H1 (cell line): ENCODE measurements at regions not wholly inside any gene's neighbourhood (a gene's known extent, or its start where the extent isn't known, plus 50 kb on each side); places are given as distances from the start of the nearest gene placed in this dataset.

Source experiments
- CTCF ChIA-PET: fragments of 300-600 bp; sonication (Branson Sonifier 250); formaldehyde crosslinking; loops from one replicate; lab custom pipeline; 2021; ENCODE audit not compliant: partially characterized antibody; lab: Charles Lee
- POLR2A ChIA-PET: fragments of 300-600 bp; sonication (Branson Sonifier 250); formaldehyde crosslinking; loops from one replicate; lab custom pipeline; 2021; ENCODE audit warnings: inconsistent platforms; ENCODE audit not compliant: partially characterized antibody; lab: Charles Lee
- DNase-seq, 2 experiments: peaks; one replicate each; pipeline versions ENCODE4 v3.0.0 to v3.0.0-alpha.2; 2010 to 2022; ENCODE audit warnings: low spot score in 2 of 2, low read depth in 1 of 2, mixed read lengths in 1 of 2
- FAIRE-seq: peaks from 2 replicates; lab custom pipeline; 2011; peaks lifted over from hg19 to GRCh38; lab: Jason Lieb, UNC
- H2AFZ ChIP-seq: 2 replicates; pipeline ENCODE4 v1.8.1; 2012; ENCODE audit warnings: low read length, inconsistent platforms
- H2AK5ac ChIP-seq: 2 replicates; pipeline ENCODE4 v1.6.1; 2013; ENCODE audit warnings: low read depth, low read length
- H2BK120ac ChIP-seq: replicated peaks from 2 replicates; pipeline ENCODE3; 2013; ENCODE audit warnings: low read depth, low read length, inconsistent platforms
- H2BK12ac ChIP-seq: 2 replicates; pipeline ENCODE4 v1.6.1; 2013; ENCODE audit warnings: low read depth, low read length
- H2BK15ac ChIP-seq: 2 replicates; pipeline ENCODE4 v1.6.1; 2013; ENCODE audit warnings: low read length
- H2BK20ac ChIP-seq: 2 replicates; pipeline ENCODE4 v1.6.1; 2013; ENCODE audit warnings: low read length
- H2BK5ac ChIP-seq: 2 replicates; pipeline ENCODE4 v1.6.1; 2013; ENCODE audit warnings: low read depth, low read length
- H3K14ac ChIP-seq: 2 replicates; pipeline ENCODE4 v1.6.1; 2013; ENCODE audit warnings: inconsistent platforms; ENCODE audit not compliant: insufficient read length
- H3K18ac ChIP-seq: 2 replicates; pipeline ENCODE4 v1.6.1; 2013; ENCODE audit warnings: low read length; ENCODE audit errors: extremely low read depth
- H3K23ac ChIP-seq: 2 replicates; pipeline ENCODE4 v1.6.1; 2013; ENCODE audit warnings: inconsistent platforms; ENCODE audit not compliant: insufficient read length
- H3K23me2 ChIP-seq: 2 replicates; pipeline ENCODE4 v1.6.1; 2013; ENCODE audit warnings: low read depth, low read length
- H3K27ac ChIP-seq: 2 replicates; pipeline ENCODE4 v1.6.1; 2011; ENCODE audit warnings: low read depth, low read length, inconsistent platforms
- H3K27me3 ChIP-seq, 4 experiments: replicated peaks in 1 of 4; 1 replicate in 1 of 4; 2 replicates in 3 of 4; pipeline versions ENCODE4 v1.6.1 to v1.8.1; 2011 to 2013; ENCODE audit warnings: low read length in 3 of 4, mild to moderate bottlenecking in 3 of 4, inconsistent platforms in 2 of 4, mixed read lengths in 2 of 4, moderate library complexity in 1 of 4; ENCODE audit not compliant: control insufficient read depth in 3 of 4, insufficient read depth in 3 of 4; ENCODE audit errors: extremely low read depth in 1 of 4
- H3K36me3 ChIP-seq, 4 experiments: 2 replicates each; pipeline versions ENCODE4 v1.6.1 to v1.8.1; 2011 to 2013; ENCODE audit warnings: mild to moderate bottlenecking in 4 of 4, low read length in 3 of 4, moderate library complexity in 2 of 4, control low read depth in 1 of 4, inconsistent platforms in 1 of 4; ENCODE audit not compliant: insufficient read depth in 4 of 4, control insufficient read depth in 2 of 4
- H3K4ac ChIP-seq: replicated peaks from 2 replicates; pipeline ENCODE3; 2013; ENCODE audit warnings: low read length, low read depth, mixed read lengths, inconsistent platforms; ENCODE audit not compliant: insufficient read length
- H3K4me1 ChIP-seq, 4 experiments: replicated peaks in 1 of 4; 1 replicate in 1 of 4; 2 replicates in 3 of 4; pipeline versions ENCODE4 v1.6.1 to v1.8.1; 2011 to 2013; ENCODE audit warnings: low read length in 3 of 4, inconsistent platforms in 2 of 4, mixed read lengths in 1 of 4; ENCODE audit not compliant: insufficient read depth in 4 of 4, control insufficient read depth in 3 of 4
- H3K4me2 ChIP-seq, 2 experiments: 2 replicates each; pipeline versions ENCODE4 v1.6.1 to v1.8.1; 2011 to 2013; ENCODE audit warnings: low read depth in 2 of 2, low read length in 2 of 2, control low read depth in 1 of 2, inconsistent platforms in 1 of 2, mild to moderate bottlenecking in 1 of 2; ENCODE audit not compliant: insufficient read depth in 1 of 2
- H3K4me3 ChIP-seq, 4 experiments: fragments of 200-600, 300-600 bp in 1 of 4; sonication (generic), shearing (Covaris generic), sonication (Bioruptor Twin) in 1 of 4; 2 replicates each; pipeline versions ENCODE4 v1.5.1 to v1.8.1; 2011 to 2016; ENCODE audit warnings: low read length in 4 of 4, low read depth in 3 of 4, control low read depth in 2 of 4, inconsistent platforms in 2 of 4, mild to moderate bottlenecking in 2 of 4, mixed read lengths in 1 of 4, moderate library complexity in 1 of 4; ENCODE audit not compliant: insufficient read depth in 2 of 4; ENCODE audit errors: extremely low read depth in 1 of 4
- H3K56ac ChIP-seq: replicated peaks from 2 replicates; pipeline ENCODE3; 2013; ENCODE audit warnings: low read depth, mild to moderate bottlenecking, mixed read lengths, low read length, inconsistent platforms; ENCODE audit not compliant: insufficient read length
- H3K79me1 ChIP-seq: 2 replicates; pipeline ENCODE4 v1.6.1; 2013; ENCODE audit warnings: low read depth, low read length, control low read depth
- H3K79me2 ChIP-seq, 2 experiments: 2 replicates each; pipeline versions ENCODE4 v1.6.1 to v1.8.1; 2012 to 2013; ENCODE audit warnings: low read length in 2 of 2, mild to moderate bottlenecking in 2 of 2, inconsistent platforms in 1 of 2; ENCODE audit not compliant: insufficient read depth in 2 of 2, control insufficient read depth in 1 of 2
- H3K9ac ChIP-seq, 4 experiments: replicated peaks in 1 of 4; 1 replicate in 1 of 4; 2 replicates in 3 of 4; pipeline versions ENCODE4 v1.6.1 to v1.8.1; 2011 to 2013; ENCODE audit warnings: low read depth in 3 of 4, low read length in 3 of 4, control low read depth in 2 of 4, mild to moderate bottlenecking in 2 of 4, moderate library complexity in 2 of 4, inconsistent platforms in 1 of 4; ENCODE audit errors: extremely low read depth in 1 of 4
- H3K9me3 ChIP-seq, 2 experiments: 2 replicates each; pipeline versions ENCODE4 v1.6.1 to v1.8.1; 2012 to 2013; ENCODE audit warnings: mild to moderate bottlenecking in 2 of 2, moderate library complexity in 2 of 2, control low read depth in 1 of 2, inconsistent platforms in 1 of 2, low read depth in 1 of 2, low read length in 1 of 2, mixed read lengths in 1 of 2; ENCODE audit not compliant: insufficient read depth in 2 of 2
- H4K20me1 ChIP-seq, 2 experiments: replicated peaks in 1 of 2; 2 replicates each; pipeline versions ENCODE3 to v1.8.1; 2011 to 2013; ENCODE audit warnings: inconsistent platforms in 2 of 2, low read length in 2 of 2, mild to moderate bottlenecking in 1 of 2; ENCODE audit not compliant: insufficient read depth in 2 of 2, control insufficient read depth in 1 of 2
- H4K5ac ChIP-seq: 2 replicates; pipeline ENCODE4 v1.6.1; 2013; ENCODE audit warnings: low read length, low read depth, mixed read lengths, inconsistent platforms; ENCODE audit not compliant: insufficient read length
- H4K8ac ChIP-seq: 2 replicates; pipeline ENCODE4 v1.8.0; 2013; ENCODE audit warnings: mild to moderate bottlenecking, moderate library complexity, low read length, inconsistent platforms; ENCODE audit not compliant: insufficient read depth; ENCODE audit errors: extremely low read depth
- H4K91ac ChIP-seq: replicated peaks from 2 replicates; pipeline ENCODE3; 2013; ENCODE audit warnings: low read length, mixed read lengths, inconsistent platforms; ENCODE audit not compliant: insufficient read length
- BACH1 ChIP-seq: IDR thresholded peaks from 2 replicates; pipeline ENCODE4 v1.6.1; 2012; ENCODE audit warnings: low read length, improper control_type of control experiment
- CBX5 ChIP-seq: fragments of 300-800, 300-1000 bp; sonication (generic); IDR thresholded peaks from 2 replicates; pipeline ENCODE4 v1.7.1; 2016; ENCODE audit warnings: antibody characterized with exemption, low read length, low read depth
- CBX8 ChIP-seq: fragments of 300-800, 300-1000 bp; sonication (generic); IDR thresholded peaks from 2 replicates; pipeline ENCODE4 v1.7.1; 2016; ENCODE audit warnings: low read depth, low read length, borderline replicate concordance
- CHD1 ChIP-seq: IDR thresholded peaks from 2 replicates; pipeline ENCODE4 v1.6.1; 2012; ENCODE audit warnings: low read depth, low read length, improper control_type of control experiment
- CHD2 ChIP-seq: IDR thresholded peaks from 2 replicates; pipeline ENCODE4 v1.6.1; 2012; ENCODE audit warnings: low read length, improper control_type of control experiment
- EGR1 ChIP-seq: IDR thresholded peaks from 2 replicates; pipeline ENCODE4 v1.6.1; 2011; ENCODE audit warnings: low read depth, low read length, borderline replicate concordance
- GTF2F1 ChIP-seq: IDR thresholded peaks from 2 replicates; pipeline ENCODE4 v1.6.1; 2012; ENCODE audit warnings: low read depth, low read length, improper control_type of control experiment, borderline replicate concordance
- KDM4A ChIP-seq: IDR thresholded peaks from one replicate; pipeline ENCODE4 v1.7.1; 2012; ENCODE audit warnings: low read depth, mild to moderate bottlenecking, moderate library complexity, low read length, inconsistent platforms; ENCODE audit not compliant: severe bottlenecking
- KDM5A ChIP-seq: fragments of 200-600 bp; IDR thresholded peaks from 2 replicates; pipeline ENCODE4 v1.7.1; 2012; ENCODE audit warnings: mild to moderate bottlenecking, low read length, inconsistent platforms, mixed read lengths
- POLR2A ChIP-seq, 2 experiments: IDR thresholded peaks; 1 replicate in 1 of 2; 2 replicates in 1 of 2; pipeline ENCODE4 v1.6.1; 2011; ENCODE audit warnings: low read depth in 2 of 2, low read length in 2 of 2, mild to moderate bottlenecking in 2 of 2; ENCODE audit errors: control extremely low read depth in 1 of 2
- RBBP5 ChIP-seq: IDR thresholded peaks from 2 replicates; pipeline ENCODE4 v1.7.1; 2012; ENCODE audit warnings: low read depth, mild to moderate bottlenecking, inconsistent platforms, low read length, moderate library complexity, borderline replicate concordance
- RXRA ChIP-seq: IDR thresholded peaks from 2 replicates; pipeline ENCODE4 v1.6.1; 2011; ENCODE audit warnings: low read depth, mild to moderate bottlenecking, low read length, moderate library complexity; ENCODE audit not compliant: insufficient read depth
- SIRT6 ChIP-seq: IDR thresholded peaks from one replicate; pipeline ENCODE4 v1.7.1; 2012; ENCODE audit warnings: low read length, inconsistent platforms
- SUZ12 ChIP-seq: fragments of 200-600 bp; sonication (generic); IDR thresholded peaks from 2 replicates; pipeline ENCODE4 v1.6.1; 2012; ENCODE audit warnings: mild to moderate bottlenecking, inconsistent platforms, low read length, moderate library complexity, mixed read lengths
- TEAD4 ChIP-seq: IDR thresholded peaks from 2 replicates; pipeline ENCODE4 v1.6.1; 2012; ENCODE audit warnings: low read depth, low read length, inconsistent platforms, mixed read lengths
- ZNF274 ChIP-seq: IDR thresholded peaks from 2 replicates; pipeline ENCODE4 v1.7.0; 2012; ENCODE audit warnings: low read length, borderline replicate concordance; ENCODE audit errors: extremely low read depth
- WGBS, 2 experiments: shearing (Covaris generic) in 1 of 2; methylation state at CpG; one replicate each; pipeline versions ENCODE4 v1.1.6 to v1.1.7; 2013 to 2015; ENCODE audit warnings: low lambda C conversion rate in 2 of 2, mixed read lengths in 2 of 2, inconsistent platforms in 1 of 2, low coverage in 1 of 2, missing lambda C conversion rate in 1 of 2; ENCODE audit not compliant: insufficient replicate concordance in 2 of 2, insufficient coverage in 1 of 2, insufficient read length in 1 of 2; ENCODE audit errors: extremely low coverage in 1 of 2, missing lambda C conversion rate in 1 of 2; 5-methylcytosine and 5-hydroxymethylcytosine counted together

DNA sequence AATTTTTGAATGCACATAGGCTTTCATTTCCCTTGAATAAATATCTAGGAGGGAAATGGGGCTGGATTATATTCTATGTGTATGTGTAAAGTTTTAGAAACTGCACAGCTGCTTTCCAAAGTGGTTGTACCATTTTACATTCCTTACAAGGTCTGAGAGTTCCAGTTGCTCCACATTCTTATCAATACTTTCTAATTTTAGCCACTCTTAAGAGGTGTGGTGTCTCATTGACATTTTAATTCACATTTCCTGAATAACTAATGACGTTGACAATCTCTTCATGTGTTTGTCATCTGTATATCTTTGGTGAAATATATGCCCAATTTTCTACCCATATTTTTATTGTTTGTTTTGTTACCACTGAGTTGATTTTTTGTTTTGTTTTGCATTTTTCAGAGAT lies 74.6 kb upstream of the VASH1 start:
- DNase-seq: no peak
- H3K9me3 ChIP-seq: peaks cover 13 to 23% of the 10 kb centered on the region in 2 experiments
- no peak overlapping the region for H3K27ac ChIP-seq
- no peak overlapping the region for H3K4me2 ChIP-seq
- no peaks in the 10 kb centered on the region for H3K23me2 ChIP-seq
- no peak overlapping the region for H4K5ac ChIP-seq
- H2BK15ac ChIP-seq: no peak overlapping the region
- H3K4me1 ChIP-seq: no peaks in the 10 kb centered on the region
- no peak overlapping the region for H3K4ac ChIP-seq
- no peak overlapping the region for H3K4me3 ChIP-seq
- H3K27me3 ChIP-seq: no peaks in the 10 kb centered on the region
- 96% methylated on average over 1 of the region's 1 CpG; no CpG with 5 or more reads in 1 of the 2 experiments for WGBS, 2 experiments
- no peak overlapping the region for H3K18ac ChIP-seq
- H3K36me3 ChIP-seq: no peaks in the 10 kb centered on the region
- no peak overlapping the region for H4K8ac ChIP-seq
- no peaks in the 10 kb centered on the region for H3K79me2 ChIP-seq
- H3K56ac ChIP-seq: no peak overlapping the region
- no peak overlapping the region for H2AK5ac ChIP-seq
- FAIRE-seq: no peak
- H2AFZ ChIP-seq: no peak overlapping the region
- no peak overlapping the region for H2BK120ac ChIP-seq
- no peak overlapping the region for H4K91ac ChIP-seq
- ChIA-PET POLR2A (no interaction called here), CTCF (no interaction called here)
- H3K14ac ChIP-seq: no peak overlapping the region
- H4K20me1 ChIP-seq: no peaks in the 10 kb centered on the region
- H2BK20ac ChIP-seq: no peak overlapping the region
- H3K23ac ChIP-seq: no peak overlapping the region
- no peak overlapping the region for H3K9ac ChIP-seq
- no peak for TF ChIP-seq POLR2A (IDR thresholded peaks at IDR 0.05; ENCODE audit: control extremely low read depth in 1 of 2, low read depth in 2 of 2, low read length in 2 of 2)
- TF ChIP-seq KDM5A: no peak
- no peak for TF ChIP-seq SIRT6
- TF ChIP-seq CBX5: no peak
- TF ChIP-seq RXRA: no peak
- TF ChIP-seq CBX8: no peak
- no peak for TF ChIP-seq KDM4A
- TF ChIP-seq TEAD4: no peak
- TF ChIP-seq BACH1: no peak
- no peak for TF ChIP-seq ZNF274
- no peak for TF ChIP-seq EGR1
- no peak for TF ChIP-seq CHD1
- TF ChIP-seq RBBP5: no peak
- no peak for TF ChIP-seq CHD2
- no peak for TF ChIP-seq GTF2F1
- no peak for TF ChIP-seq SUZ12
- no peak overlapping the region for H2BK5ac ChIP-seq
- no peak overlapping the region for H2BK12ac ChIP-seq
- no peaks in the 10 kb centered on the region for H3K79me1 ChIP-seq
